Lower leg skin (tissue), 4 donors: ENCODE measurements at regions not wholly inside any gene's neighbourhood (a gene's known extent, or its start where the extent isn't known, plus 50 kb on each side); places are given as distances from the start of the nearest gene placed in this dataset.

Source experiments
- DNase-seq, 2 donors: peaks; one replicate each; pipeline ENCODE4 v3.0.0-alpha.2; 2019; ENCODE audit warnings: low spot score in 2 of 2
- H3K4me3 ChIP-seq: fragments of 200-600 bp; sonication (generic); 2 replicates; pipeline ENCODE4 v1.5.1; 2017; ENCODE audit warnings: mild to moderate bottlenecking, low read depth; ENCODE audit not compliant: poor library complexity, severe bottlenecking
- CTCF ChIP-seq, 3 donors: fragments of 450-650 bp; IDR thresholded peaks; one replicate each; pipeline ENCODE4 v1.5.1; 2016; ENCODE audit warnings: antibody characterized with exemption in 3 of 3, mild to moderate bottlenecking in 3 of 3, moderate library complexity in 2 of 3
- POLR2A ChIP-seq, 2 donors: fragments of 450-650 bp; IDR thresholded peaks; one replicate each; pipeline ENCODE4 v1.6.1; 2016 to 2017; ENCODE audit warnings: antibody characterized with exemption in 2 of 2, mild to moderate bottlenecking in 1 of 2, moderate library complexity in 1 of 2
- WGBS, 2 donors: methylation state at CpG; one replicate each; pipeline ENCODE4 v1.1.5; 2018; 5-methylcytosine and 5-hydroxymethylcytosine counted together
- intact Hi-C: fragments of 100-400 bp; cut with DNase I; formaldehyde crosslinking; loops from one replicate; pipeline ENCODE4 v1.15.0; 2023; ENCODE audit warnings: low total_unique reads

- no peak for TF ChIP-seq CTCF (IDR thresholded peaks at IDR 0.05)
- no peak for TF ChIP-seq POLR2A (IDR thresholded peaks at IDR 0.05)
- intact Hi-C loops = no loop called here
- DNase-seq = no peak
- 74 to 79% methylated on average over 15 of the region's 15 CpGs for WGBS, 2 donors
- H3K4me3 ChIP-seq = no peak overlapping the region
These were observed 548.7 kb upstream of the CADM1 start for GRCh38 chr11:116052603-116053547.

GRCh38 chr11:116051494-116051893, 547.3 kb upstream of the CADM1 start:
- TF ChIP-seq POLR2A (IDR thresholded peaks at IDR 0.05) (no peak), CTCF (IDR thresholded peaks at IDR 0.05) (no peak)
- intact Hi-C loops = no loop called here
- no peak overlapping the region for H3K4me3 ChIP-seq
- WGBS, 2 donors = 90 to 93% methylated on average over 7 of the region's 7 CpGs
- DNase-seq = no peak

GRCh38 chr11:116049383-116049782, 545.2 kb upstream of the CADM1 start:
- H3K4me3 ChIP-seq = no peak overlapping the region
- TF ChIP-seq CTCF (IDR thresholded peaks at IDR 0.05) (no peak), POLR2A (IDR thresholded peaks at IDR 0.05) (no peak)
- WGBS, 2 donors = 33 to 53% methylated on average over 1 of the region's 1 CpG
- DNase-seq = no peak
- intact Hi-C loops = no loop called here

- TF ChIP-seq POLR2A (IDR thresholded peaks at IDR 0.05) (no peak), CTCF (IDR thresholded peaks at IDR 0.05) (no peak)
- DNase-seq = no peak
- intact Hi-C loops = no loop called here
- H3K4me3 ChIP-seq = no peak overlapping the region
- 93 to 95% methylated on average over 6 of the region's 6 CpGs for WGBS, 2 donors
These were observed 541.9 kb upstream of the CADM1 start for GRCh38 chr11:116046127-116046526.

GRCh38 chr11:116044941-116045340, 540.7 kb upstream of the CADM1 start:
- intact Hi-C loops = no loop called here
- TF ChIP-seq CTCF (IDR thresholded peaks at IDR 0.05) (no peak), POLR2A (IDR thresholded peaks at IDR 0.05) (no peak)
- H3K4me3 ChIP-seq = no peak overlapping the region
- no peak for DNase-seq
- 60 to 63% methylated on average over 10 of the region's 10 CpGs for WGBS, 2 donors
